DND-41 (cell line): ENCODE measurements at regions not wholly inside any gene's neighbourhood (a gene's known extent, or its start where the extent isn't known, plus 50 kb on each side); places are given as distances from the start of the nearest gene placed in this dataset.

Experiments used
- EZH2 ChIP-seq: IDR thresholded peaks from 3 replicates; pipeline ENCODE4 v1.6.1; 2012; ENCODE audit warnings: borderline replicate concordance, low read depth, mild to moderate bottlenecking, moderate library complexity, low read length, inconsistent platforms; ENCODE audit not compliant: severe bottlenecking
- TF ChIP-seq, protein P1 (sequence below): IDR thresholded peaks from 2 replicates; pipeline ENCODE4 v1.5.1; 2012; ENCODE audit warnings: borderline replicate concordance, low read length, moderate library complexity, mild to moderate bottlenecking; ENCODE audit not compliant: poor library complexity, severe bottlenecking; ENCODE audit errors: extremely low read depth

DNA sequence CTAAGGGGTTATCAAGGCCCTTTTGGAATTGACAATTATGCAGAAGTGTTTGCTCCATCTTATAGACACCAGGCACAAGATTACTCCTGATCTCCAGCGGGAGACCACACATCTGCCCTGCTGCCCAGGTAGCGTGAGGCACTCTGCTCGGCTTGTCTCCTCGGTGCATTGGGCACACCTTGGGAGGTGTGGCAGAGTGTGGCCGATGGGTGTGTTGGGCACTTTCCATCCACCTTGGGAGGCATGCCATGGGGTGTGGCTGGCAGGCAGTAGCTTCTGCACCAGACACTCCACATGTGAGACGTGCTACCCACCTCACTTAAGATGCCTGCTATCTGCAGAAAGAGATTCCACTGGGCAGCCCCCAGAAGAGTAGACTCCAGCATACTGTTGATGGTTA is 54.1 kb downstream of the GADD45G start:
- TF ChIP-seq, protein P1, sequence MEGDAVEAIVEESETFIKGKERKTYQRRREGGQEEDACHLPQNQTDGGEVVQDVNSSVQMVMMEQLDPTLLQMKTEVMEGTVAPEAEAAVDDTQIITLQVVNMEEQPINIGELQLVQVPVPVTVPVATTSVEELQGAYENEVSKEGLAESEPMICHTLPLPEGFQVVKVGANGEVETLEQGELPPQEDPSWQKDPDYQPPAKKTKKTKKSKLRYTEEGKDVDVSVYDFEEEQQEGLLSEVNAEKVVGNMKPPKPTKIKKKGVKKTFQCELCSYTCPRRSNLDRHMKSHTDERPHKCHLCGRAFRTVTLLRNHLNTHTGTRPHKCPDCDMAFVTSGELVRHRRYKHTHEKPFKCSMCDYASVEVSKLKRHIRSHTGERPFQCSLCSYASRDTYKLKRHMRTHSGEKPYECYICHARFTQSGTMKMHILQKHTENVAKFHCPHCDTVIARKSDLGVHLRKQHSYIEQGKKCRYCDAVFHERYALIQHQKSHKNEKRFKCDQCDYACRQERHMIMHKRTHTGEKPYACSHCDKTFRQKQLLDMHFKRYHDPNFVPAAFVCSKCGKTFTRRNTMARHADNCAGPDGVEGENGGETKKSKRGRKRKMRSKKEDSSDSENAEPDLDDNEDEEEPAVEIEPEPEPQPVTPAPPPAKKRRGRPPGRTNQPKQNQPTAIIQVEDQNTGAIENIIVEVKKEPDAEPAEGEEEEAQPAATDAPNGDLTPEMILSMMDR, result no peak
- TF ChIP-seq EZH2, result no peak
